WI38 (cell line): ENCODE measurements at regions not wholly inside any gene's neighbourhood (a gene's known extent, or its start where the extent isn't known, plus 50 kb on each side); places are given as distances from the start of the nearest gene placed in this dataset.

Experiments
- H3K4me3 ChIP-seq: 2 replicates; pipeline ENCODE4 v1.5.1; 2011; ENCODE audit warnings: low read depth, mild to moderate bottlenecking, control low read depth, low read length
- TF ChIP-seq, protein P1 (sequence below): IDR thresholded peaks from 2 replicates; pipeline ENCODE4 v1.5.1; 2012; ENCODE audit warnings: low read depth, mild to moderate bottlenecking, control low read depth, low read length

- H3K4me3 ChIP-seq, result no peak overlapping the region
- TF ChIP-seq, protein P1, sequence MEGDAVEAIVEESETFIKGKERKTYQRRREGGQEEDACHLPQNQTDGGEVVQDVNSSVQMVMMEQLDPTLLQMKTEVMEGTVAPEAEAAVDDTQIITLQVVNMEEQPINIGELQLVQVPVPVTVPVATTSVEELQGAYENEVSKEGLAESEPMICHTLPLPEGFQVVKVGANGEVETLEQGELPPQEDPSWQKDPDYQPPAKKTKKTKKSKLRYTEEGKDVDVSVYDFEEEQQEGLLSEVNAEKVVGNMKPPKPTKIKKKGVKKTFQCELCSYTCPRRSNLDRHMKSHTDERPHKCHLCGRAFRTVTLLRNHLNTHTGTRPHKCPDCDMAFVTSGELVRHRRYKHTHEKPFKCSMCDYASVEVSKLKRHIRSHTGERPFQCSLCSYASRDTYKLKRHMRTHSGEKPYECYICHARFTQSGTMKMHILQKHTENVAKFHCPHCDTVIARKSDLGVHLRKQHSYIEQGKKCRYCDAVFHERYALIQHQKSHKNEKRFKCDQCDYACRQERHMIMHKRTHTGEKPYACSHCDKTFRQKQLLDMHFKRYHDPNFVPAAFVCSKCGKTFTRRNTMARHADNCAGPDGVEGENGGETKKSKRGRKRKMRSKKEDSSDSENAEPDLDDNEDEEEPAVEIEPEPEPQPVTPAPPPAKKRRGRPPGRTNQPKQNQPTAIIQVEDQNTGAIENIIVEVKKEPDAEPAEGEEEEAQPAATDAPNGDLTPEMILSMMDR, result no peak
Observed at GRCh38 chr3:102105193-102105592, 255.9 kb downstream of the NFKBIZ start.

DNA sequence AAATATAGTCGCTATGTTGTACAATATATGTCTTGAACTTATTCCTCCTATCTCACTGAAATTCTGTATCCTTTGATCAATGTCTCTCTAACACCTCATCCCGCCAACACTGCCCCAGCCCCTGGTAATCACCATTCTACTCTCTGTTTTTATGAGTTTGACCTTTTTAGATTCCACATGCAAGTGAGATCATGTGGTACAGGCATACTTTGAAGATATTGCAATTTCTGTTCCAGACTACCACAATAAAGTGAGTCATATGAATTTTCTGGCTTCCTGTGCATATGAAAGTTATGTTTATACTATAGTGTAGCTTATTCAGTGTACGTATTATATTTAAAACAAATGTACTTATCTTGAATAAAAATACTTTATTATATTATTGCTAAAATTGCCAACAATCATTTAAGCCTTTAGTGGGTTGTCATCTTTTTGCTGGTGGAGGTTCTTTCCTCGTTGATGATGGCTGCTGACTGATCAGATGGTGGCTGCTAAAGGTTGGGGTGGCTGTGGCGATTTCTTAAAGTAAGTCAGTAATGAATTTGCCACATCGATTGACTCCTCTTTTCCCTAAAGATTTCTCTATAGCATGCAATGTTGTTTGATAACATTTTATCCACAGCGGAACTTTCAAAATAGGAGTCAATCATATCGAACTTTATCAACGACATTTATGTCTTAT is 257.2 kb downstream of the NFKBIZ start:
- H3K4me3 ChIP-seq, result no peak overlapping the region
- TF ChIP-seq, protein P1, result no peak

- TF ChIP-seq, protein P1, result no peak
- no peak overlapping the region for H3K4me3 ChIP-seq
Observed at GRCh38 chr3:102112704-102113230, 263.5 kb downstream of the NFKBIZ start.

GRCh38 chr3:102113421-102114041 is 264.2 kb downstream of the NFKBIZ start:
- TF ChIP-seq, protein P1, result no peak
- H3K4me3 ChIP-seq, result no peak overlapping the region

GRCh38 chr3:102114264-102114979 is 265.1 kb downstream of the NFKBIZ start:
- TF ChIP-seq, protein P1, result no peak

GRCh38 chr3:102122527-102122926 is 273.2 kb downstream of the NFKBIZ start:
- no peak overlapping the region for H3K4me3 ChIP-seq
- TF ChIP-seq, protein P1, result no peak

More at GRCh38 chr3:102114264-102114979, 265.1 kb downstream of the NFKBIZ start:
- H3K4me3 ChIP-seq, result no peak overlapping the region
